Heart left ventricle (tissue), 13 donors: ENCODE measurements at regions not wholly inside any gene's neighbourhood (a gene's known extent, or its start where the extent isn't known, plus 50 kb on each side); places are given as distances from the start of the nearest gene placed in this dataset.

Source experiments
- POLR2A ChIP-seq, 2 donors: fragments of 450-650 bp; IDR thresholded peaks; one replicate each; pipeline ENCODE4 v1.6.1; 2017; ENCODE audit warnings: antibody characterized with exemption in 2 of 2, mild to moderate bottlenecking in 2 of 2, moderate library complexity in 2 of 2
- TF ChIP-seq, protein P1 (sequence below), 12 donors: fragments of 200-600 bp; sonication (generic) in 4 of 12; IDR thresholded peaks; one replicate each; pipeline versions ENCODE4 v1.5.0 to v1.8.0; 2018 to 2022; ENCODE audit warnings: antibody characterized with exemption in 12 of 12, mild to moderate bottlenecking in 5 of 12
- donor health status: ischemic (EF 13 %, LVEDD 7.1; RV severe dilation, severe dysfunction).
- donor health status: DM: no; HTN: yes; CAD: no.
- donor health status: DM: no; HTN: no; CAD: no.
- donor health status: ischemic (EF 25% LVEDD 6.9; RV normal size, moderate dysfunction).
- donor health status: ischemic (EF 25% LVEDD 5.7; RV mildly dilated, moderate dysfunction).
- donor health status: ischemic (EF 35%, LVEDD 5.7; RV mildly dilated, moderate dysfunction).
- donor health status: nonischemic (EF 11% LVEDD 7.7; RV severe dilation, severe dysfunction).
- donor health status: DM: yes; HTN: yes; CAD: no.
- donor health status: PGD.
- donor health status: ischemic (EF 29% LVEDD 5.4; RV normal size, mild dysfunction).
- donor health status: nonischemic (EF 23%, LVEDD 6.1; RV moderate dilation, normal function).

DNA sequence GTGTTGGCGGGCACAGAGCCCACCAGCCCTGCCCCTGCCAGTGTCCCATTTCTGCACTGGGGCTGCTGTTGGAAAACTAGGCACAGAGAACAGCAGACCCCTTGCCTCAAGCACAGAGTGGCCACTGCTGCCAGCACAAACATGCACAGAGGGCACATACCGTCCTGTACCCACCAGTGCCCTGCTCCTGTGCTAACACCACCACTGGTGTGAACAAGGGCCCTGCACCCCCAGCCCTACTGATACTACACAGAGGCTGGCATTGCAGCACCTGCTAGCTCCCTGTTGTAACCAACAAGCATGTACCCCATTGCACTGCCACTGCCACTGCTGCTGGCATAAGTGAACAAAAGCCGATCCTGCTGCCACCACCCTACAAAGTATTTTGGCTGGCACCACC lies 348.0 kb upstream of the MPDZ start:
- TF ChIP-seq, protein P1, sequence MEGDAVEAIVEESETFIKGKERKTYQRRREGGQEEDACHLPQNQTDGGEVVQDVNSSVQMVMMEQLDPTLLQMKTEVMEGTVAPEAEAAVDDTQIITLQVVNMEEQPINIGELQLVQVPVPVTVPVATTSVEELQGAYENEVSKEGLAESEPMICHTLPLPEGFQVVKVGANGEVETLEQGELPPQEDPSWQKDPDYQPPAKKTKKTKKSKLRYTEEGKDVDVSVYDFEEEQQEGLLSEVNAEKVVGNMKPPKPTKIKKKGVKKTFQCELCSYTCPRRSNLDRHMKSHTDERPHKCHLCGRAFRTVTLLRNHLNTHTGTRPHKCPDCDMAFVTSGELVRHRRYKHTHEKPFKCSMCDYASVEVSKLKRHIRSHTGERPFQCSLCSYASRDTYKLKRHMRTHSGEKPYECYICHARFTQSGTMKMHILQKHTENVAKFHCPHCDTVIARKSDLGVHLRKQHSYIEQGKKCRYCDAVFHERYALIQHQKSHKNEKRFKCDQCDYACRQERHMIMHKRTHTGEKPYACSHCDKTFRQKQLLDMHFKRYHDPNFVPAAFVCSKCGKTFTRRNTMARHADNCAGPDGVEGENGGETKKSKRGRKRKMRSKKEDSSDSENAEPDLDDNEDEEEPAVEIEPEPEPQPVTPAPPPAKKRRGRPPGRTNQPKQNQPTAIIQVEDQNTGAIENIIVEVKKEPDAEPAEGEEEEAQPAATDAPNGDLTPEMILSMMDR (IDR thresholded peaks at IDR 0.05), result no peak
- TF ChIP-seq POLR2A (IDR thresholded peaks at IDR 0.05), result no peak
